Fibroblast of pulmonary artery (primary cell): ENCODE measurements at regions not wholly inside any gene's neighbourhood (a gene's known extent, or its start where the extent isn't known, plus 50 kb on each side); places are given as distances from the start of the nearest gene placed in this dataset.
"Not testable (repeated sequence)": the region's sequence is repeated elsewhere in the genome, so short reads cannot be mapped to it uniquely, and the experiment has no call there.

Source experiments
- DNase-seq: peaks from one replicate; pipeline ENCODE4 v3.0.0-alpha.2; 2010; ENCODE audit warnings: low read depth
- H3K4me3 ChIP-seq: replicated peaks from 2 replicates; pipeline ENCODE4 v1.5.1; 2011; ENCODE audit warnings: low read depth, mild to moderate bottlenecking, control low read depth, low read length, moderate library complexity
- CTCF ChIP-seq: IDR thresholded peaks from 2 replicates; pipeline ENCODE4 v1.5.1; 2011; ENCODE audit warnings: mild to moderate bottlenecking, control low read depth, low read length, inconsistent platforms; ENCODE audit errors: missing control alignments

GRCh38 chr4:79164907-79165610 is 160.8 kb downstream of the NAA11 start:
- DNase-seq = no peak
- H3K4me3 ChIP-seq = no peak overlapping the region
- no peak for TF ChIP-seq CTCF

GRCh38 chr4:79163981-79164490 is 161.8 kb downstream of the NAA11 start:
- no peak for TF ChIP-seq CTCF
- DNase-seq = no peak
- H3K4me3 ChIP-seq = no peak overlapping the region

GRCh38 chr4:79160962-79161361 is 164.9 kb downstream of the NAA11 start:
- no peak overlapping the region for H3K4me3 ChIP-seq
- DNase-seq = no peak
- TF ChIP-seq CTCF = no peak

- H3K4me3 ChIP-seq, DNase-seq: not testable (repeated sequence)
Measured at GRCh38 chr4:79158705-79159104, 167.2 kb downstream of the NAA11 start.

- TF ChIP-seq CTCF = no peak
- no peak for DNase-seq
Measured at GRCh38 chr4:79155336-79155735, 170.5 kb downstream of the NAA11 start.

GRCh38 chr4:79150820-79151416 is 174.9 kb downstream of the NAA11 start:
- no peak for DNase-seq
- H3K4me3 ChIP-seq = no peak overlapping the region
- no peak for TF ChIP-seq CTCF

More at GRCh38 chr4:79155336-79155735, 170.5 kb downstream of the NAA11 start:
- no peak overlapping the region for H3K4me3 ChIP-seq

GRCh38 chr4:79148369-79148768 is 177.5 kb downstream of the NAA11 start:
- TF ChIP-seq CTCF = no peak
- H3K4me3 ChIP-seq = no peak overlapping the region
- DNase-seq = no peak
